ENCODE measurements at regions not wholly inside any gene's neighbourhood (a gene's known extent, or its start where the extent isn't known, plus 50 kb on each side); places are given as distances from the start of the nearest gene placed in this dataset.
"Not testable (repeated sequence)": the region's sequence is repeated elsewhere in the genome, so short reads cannot be mapped to it uniquely, and the experiment has no call there.

- H3K4me2 ChIP-seq (ENCODE audit: extremely low read depth, insufficient read depth, low read length), result no peak overlapping the region
- H3K79me2 ChIP-seq (ENCODE audit: control insufficient read depth, insufficient read depth, low read length), result no peaks in the 10 kb centered on the region
- no peak overlapping the region for H3K4me3 ChIP-seq (replicated peaks in 1 of 4; ENCODE audit: control extremely low read depth in 1 of 4, insufficient read depth in 1 of 4, low read depth in 3 of 4, low read length in 4 of 4)
- no peak overlapping the region for H3K27ac ChIP-seq (ENCODE audit: insufficient read depth, low read length)
- H3K36me3 ChIP-seq (ENCODE audit: control insufficient read depth, insufficient read depth, low read length), result no peaks in the 10 kb centered on the region
- H2AFZ ChIP-seq (ENCODE audit: low read length), result no peak overlapping the region
- H3K4me1 ChIP-seq (ENCODE audit: control insufficient read depth, extremely low read depth, insufficient read depth, low read length), result no peaks in the 10 kb centered on the region
- no peaks in the 10 kb centered on the region for H4K20me1 ChIP-seq (ENCODE audit: control insufficient read depth, extremely low read depth, insufficient read depth, low read length)
- no peak for TF ChIP-seq CTCF (conservative IDR thresholded peaks at IDR 0.05 in 1 of 2, IDR thresholded peaks at IDR 0.05 in 1 of 2; ENCODE audit: low read depth in 1 of 2, low read length in 2 of 2)
- no peak for TF ChIP-seq EZH2 (IDR thresholded peaks at IDR 0.05; ENCODE audit: low read length, missing control alignments)
- no peaks in the 10 kb centered on the region for H3K27me3 ChIP-seq (ENCODE audit: control insufficient read depth, insufficient read depth, low read length)
- no peaks in the 10 kb centered on the region for H3K9me3 ChIP-seq (ENCODE audit: control insufficient read depth, insufficient read depth, low read depth, low read length)
- H3K9ac ChIP-seq (ENCODE audit: insufficient read depth, low read length), result no peak overlapping the region
- DNase-seq (ENCODE audit: low read depth in 2 of 2), result no peak
Observed at GRCh38 chr4:189809241-189809735, 131.4 kb upstream of the FRG1 start.

GRCh38 chr4:189809839-189810238 is 130.8 kb upstream of the FRG1 start:
- no peaks in the 10 kb centered on the region for H3K27me3 ChIP-seq (ENCODE audit: control insufficient read depth, insufficient read depth, low read length)
- H3K4me3 ChIP-seq (replicated peaks in 1 of 4; ENCODE audit: control extremely low read depth in 1 of 4, insufficient read depth in 1 of 4, low read depth in 3 of 4, low read length in 4 of 4), result no peak overlapping the region
- H3K79me2 ChIP-seq (ENCODE audit: control insufficient read depth, insufficient read depth, low read length), result no peaks in the 10 kb centered on the region
- no peak for DNase-seq (ENCODE audit: low read depth in 2 of 2)
- H3K27ac ChIP-seq (ENCODE audit: insufficient read depth, low read length), result no peak overlapping the region
- H2AFZ ChIP-seq (ENCODE audit: low read length), result no peak overlapping the region
- H3K9ac ChIP-seq (ENCODE audit: insufficient read depth, low read length), result no peak overlapping the region
- no peaks in the 10 kb centered on the region for H3K9me3 ChIP-seq (ENCODE audit: control insufficient read depth, insufficient read depth, low read depth, low read length)
- H3K36me3 ChIP-seq (ENCODE audit: control insufficient read depth, insufficient read depth, low read length), result no peaks in the 10 kb centered on the region
- TF ChIP-seq EZH2 (IDR thresholded peaks at IDR 0.05; ENCODE audit: low read length, missing control alignments) (no peak), CTCF (conservative IDR thresholded peaks at IDR 0.05 in 1 of 2, IDR thresholded peaks at IDR 0.05 in 1 of 2; ENCODE audit: low read depth in 1 of 2, low read length in 2 of 2) (no peak)
- H4K20me1 ChIP-seq (ENCODE audit: control insufficient read depth, extremely low read depth, insufficient read depth, low read length), result no peaks in the 10 kb centered on the region
- no peak overlapping the region for H3K4me2 ChIP-seq (ENCODE audit: extremely low read depth, insufficient read depth, low read length)
- no peaks in the 10 kb centered on the region for H3K4me1 ChIP-seq (ENCODE audit: control insufficient read depth, extremely low read depth, insufficient read depth, low read length)

- not testable (repeated sequence) for DNase-seq (ENCODE audit: low read depth in 2 of 2); H3K4me1 ChIP-seq (ENCODE audit: control insufficient read depth, extremely low read depth, insufficient read depth, low read length); H3K9ac ChIP-seq (ENCODE audit: insufficient read depth, low read length); H3K4me2 ChIP-seq (ENCODE audit: extremely low read depth, insufficient read depth, low read length); H3K4me3 ChIP-seq (replicated peaks in 1 of 4; ENCODE audit: control extremely low read depth in 1 of 4, insufficient read depth in 1 of 4, low read depth in 3 of 4, low read length in 4 of 4); H2AFZ ChIP-seq (ENCODE audit: low read length); H3K36me3 ChIP-seq (ENCODE audit: control insufficient read depth, insufficient read depth, low read length); H3K27ac ChIP-seq (ENCODE audit: insufficient read depth, low read length); H3K9me3 ChIP-seq (ENCODE audit: control insufficient read depth, insufficient read depth, low read depth, low read length); H3K79me2 ChIP-seq (ENCODE audit: control insufficient read depth, insufficient read depth, low read length); H4K20me1 ChIP-seq (ENCODE audit: control insufficient read depth, extremely low read depth, insufficient read depth, low read length); H3K27me3 ChIP-seq (ENCODE audit: control insufficient read depth, insufficient read depth, low read length)
Observed at GRCh38 chr4:189810318-189811181, 130.1 kb upstream of the FRG1 start.

Measured in fibroblast of lung (primary cell).